ENCODE measurements at regions not wholly inside any gene's neighbourhood (a gene's known extent, or its start where the extent isn't known, plus 50 kb on each side); places are given as distances from the start of the nearest gene placed in this dataset.
"Not testable (repeated sequence)": the region's sequence is repeated elsewhere in the genome, so short reads cannot be mapped to it uniquely, and the experiment has no call there.

- TF ChIP-seq CTCF (tag by site-specific recombination; IDR thresholded peaks at IDR 0.05); ZBTB49 (tag by site-specific recombination; IDR thresholded peaks at IDR 0.05; ENCODE audit: low read depth); KLF1 (tag by site-specific recombination; IDR thresholded peaks at IDR 0.05); TCF7L2 (IDR thresholded peaks at IDR 0.05; ENCODE audit: borderline replicate concordance, low read depth, low read length); ZBTB11 (tag by site-specific recombination; conservative IDR thresholded peaks at IDR 0.05; ENCODE audit: low read depth); YY1 (tag by site-specific recombination; IDR thresholded peaks at IDR 0.05); ZNF174 (tag by site-specific recombination; IDR thresholded peaks at IDR 0.05); HOXA7 (CRISPR knock-in tag; IDR thresholded peaks at IDR 0.05; ENCODE audit: borderline replicate concordance); ZNF596 (tag by site-specific recombination; IDR thresholded peaks at IDR 0.05): not testable (repeated sequence)
Observed at GRCh38 chr17:21848510-21848909, 156.2 kb downstream of the KCNJ18 start.

All from HEK293 (cell line).